Adrenal gland (tissue), 5 donors: ENCODE measurements at regions not wholly inside any gene's neighbourhood (a gene's known extent, or its start where the extent isn't known, plus 50 kb on each side); places are given as distances from the start of the nearest gene placed in this dataset.

ENCODE experiments used
- POLR2A ChIP-seq, 2 donors: fragments of 450-650 bp; IDR thresholded peaks; one replicate each; pipeline ENCODE4 v1.6.1; 2017; ENCODE audit warnings: antibody characterized with exemption in 2 of 2, mild to moderate bottlenecking in 2 of 2, moderate library complexity in 1 of 2
- TF ChIP-seq, protein P1 (sequence below), 6 experiments: fragments of 450-650 bp in 4 of 6; fragments of 200-600 bp in 2 of 6; sonication (generic) in 1 of 6; IDR thresholded peaks; 1 replicate in 5 of 6; 2 replicates in 1 of 6; pipeline versions ENCODE4 v1.5.1 to v1.8.0; 2016 to 2021; ENCODE audit warnings: antibody characterized with exemption in 6 of 6, mild to moderate bottlenecking in 2 of 6, moderate library complexity in 1 of 6
- donor health status: DM: no; HTN: no; CAD: no.

DNA sequence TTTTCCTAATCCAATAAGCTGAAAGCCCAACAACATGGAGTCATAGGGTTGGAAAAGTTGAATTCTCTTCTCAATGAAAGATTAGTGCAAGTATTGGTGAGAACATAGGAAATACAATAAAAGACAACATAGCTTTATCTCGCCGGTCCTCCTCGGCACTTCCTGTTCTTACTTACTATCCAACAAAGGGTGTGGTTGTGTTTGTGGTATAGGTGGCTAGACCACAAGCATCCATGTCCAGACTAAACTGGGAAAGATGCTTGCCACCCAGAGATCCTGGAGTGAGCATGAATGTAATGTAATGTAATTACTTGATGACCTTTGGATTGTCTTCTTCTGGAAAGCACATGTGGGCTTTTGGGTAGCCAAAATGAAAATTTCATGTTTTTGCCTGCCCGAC is 223.8 kb downstream of the CPE start:
- no peak for TF ChIP-seq POLR2A (IDR thresholded peaks at IDR 0.05)
- TF ChIP-seq, protein P1, sequence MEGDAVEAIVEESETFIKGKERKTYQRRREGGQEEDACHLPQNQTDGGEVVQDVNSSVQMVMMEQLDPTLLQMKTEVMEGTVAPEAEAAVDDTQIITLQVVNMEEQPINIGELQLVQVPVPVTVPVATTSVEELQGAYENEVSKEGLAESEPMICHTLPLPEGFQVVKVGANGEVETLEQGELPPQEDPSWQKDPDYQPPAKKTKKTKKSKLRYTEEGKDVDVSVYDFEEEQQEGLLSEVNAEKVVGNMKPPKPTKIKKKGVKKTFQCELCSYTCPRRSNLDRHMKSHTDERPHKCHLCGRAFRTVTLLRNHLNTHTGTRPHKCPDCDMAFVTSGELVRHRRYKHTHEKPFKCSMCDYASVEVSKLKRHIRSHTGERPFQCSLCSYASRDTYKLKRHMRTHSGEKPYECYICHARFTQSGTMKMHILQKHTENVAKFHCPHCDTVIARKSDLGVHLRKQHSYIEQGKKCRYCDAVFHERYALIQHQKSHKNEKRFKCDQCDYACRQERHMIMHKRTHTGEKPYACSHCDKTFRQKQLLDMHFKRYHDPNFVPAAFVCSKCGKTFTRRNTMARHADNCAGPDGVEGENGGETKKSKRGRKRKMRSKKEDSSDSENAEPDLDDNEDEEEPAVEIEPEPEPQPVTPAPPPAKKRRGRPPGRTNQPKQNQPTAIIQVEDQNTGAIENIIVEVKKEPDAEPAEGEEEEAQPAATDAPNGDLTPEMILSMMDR (IDR thresholded peaks at IDR 0.05): no peak
